ENCODE measurements at regions not wholly inside any gene's neighbourhood (a gene's known extent, or its start where the extent isn't known, plus 50 kb on each side); places are given as distances from the start of the nearest gene placed in this dataset.

- TF ChIP-seq CTCF (IDR thresholded peaks at IDR 0.05; ENCODE audit: insufficient read depth, low read depth, low read length, missing control alignments) = no peak
These were observed 109.2 kb upstream of the SLC7A1 start for GRCh38 chr13:29704648-29705047.

GRCh38 chr13:29703421-29703820 lies 107.9 kb upstream of the SLC7A1 start:
- TF ChIP-seq CTCF (IDR thresholded peaks at IDR 0.05; ENCODE audit: insufficient read depth, low read depth, low read length, missing control alignments) = no peak
- no peak for DNase-seq (ENCODE audit: low read depth)

More at GRCh38 chr13:29704648-29705047, 109.2 kb upstream of the SLC7A1 start:
- DNase-seq (ENCODE audit: low read depth) = no peak
- no peak overlapping the region for H3K4me3 ChIP-seq (ENCODE audit: low read depth, low read length)

DNA sequence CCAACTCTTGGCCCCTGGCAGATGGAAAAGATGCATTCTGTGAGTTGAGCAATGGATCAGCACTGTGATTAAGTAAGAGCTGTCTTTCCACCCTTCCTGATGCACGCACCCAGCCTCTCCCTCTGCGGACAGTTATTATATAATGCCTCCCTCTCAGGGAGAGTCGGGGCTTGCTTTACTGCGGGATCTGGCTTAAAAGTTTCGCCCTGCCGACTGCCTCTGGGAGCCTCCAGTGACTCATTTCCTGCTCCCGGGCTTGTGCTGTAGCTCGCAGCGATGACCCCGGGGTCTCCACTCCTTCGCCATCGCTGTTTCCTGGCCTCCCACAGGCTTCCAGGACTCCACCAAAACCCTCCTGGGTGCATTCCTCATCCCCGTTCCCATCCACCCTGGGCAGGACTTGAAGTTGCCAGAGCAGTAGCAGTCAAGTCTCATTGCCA lies 107.4 kb upstream of the SLC7A1 start:
- TF ChIP-seq CTCF (IDR thresholded peaks at IDR 0.05; ENCODE audit: insufficient read depth, low read depth, low read length, missing control alignments) = no peak
- H3K4me3 ChIP-seq (ENCODE audit: low read depth, low read length) = no peak overlapping the region

More at GRCh38 chr13:29703421-29703820, 107.9 kb upstream of the SLC7A1 start:
- no peak overlapping the region for H3K4me3 ChIP-seq (ENCODE audit: low read depth, low read length)

DNA sequence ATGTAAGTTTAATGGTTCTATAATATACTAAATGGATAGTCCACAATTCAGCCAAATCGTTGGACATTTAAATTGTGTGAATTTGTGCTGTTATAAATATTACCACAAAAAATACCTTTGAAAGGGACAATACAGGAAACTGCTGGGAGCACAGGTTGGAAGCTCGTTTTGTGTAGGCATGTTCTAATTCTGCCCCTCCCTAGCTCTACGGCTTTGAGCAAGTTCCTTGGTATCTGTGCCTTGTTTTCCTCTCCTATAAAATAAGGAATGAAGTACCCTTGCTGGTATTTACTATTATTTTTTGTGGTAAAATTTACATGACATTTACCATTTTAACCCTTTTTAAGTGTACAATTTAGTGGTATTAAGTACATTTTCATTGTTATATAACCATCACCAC lies 102.6 kb upstream of the SLC7A1 start:
- no peak for TF ChIP-seq CTCF (IDR thresholded peaks at IDR 0.05; ENCODE audit: insufficient read depth, low read depth, low read length, missing control alignments)
- no peak for DNase-seq (ENCODE audit: low read depth)
- H3K4me3 ChIP-seq (ENCODE audit: low read depth, low read length) = no peak overlapping the region

More for the DNA sequence above, 107.4 kb upstream of the SLC7A1 start:
- DNase-seq (ENCODE audit: low read depth) = no peak

GRCh38 chr13:29696606-29697005 lies 101.1 kb upstream of the SLC7A1 start:
- no peak overlapping the region for H3K4me3 ChIP-seq (ENCODE audit: low read depth, low read length)
- DNase-seq (ENCODE audit: low read depth) = no peak
- no peak for TF ChIP-seq CTCF (IDR thresholded peaks at IDR 0.05; ENCODE audit: insufficient read depth, low read depth, low read length, missing control alignments)

GRCh38 chr13:29693275-29693945 lies 97.9 kb upstream of the SLC7A1 start:
- no peak for TF ChIP-seq CTCF (IDR thresholded peaks at IDR 0.05; ENCODE audit: insufficient read depth, low read depth, low read length, missing control alignments)
- no peak for DNase-seq (ENCODE audit: low read depth)
- H3K4me3 ChIP-seq (ENCODE audit: low read depth, low read length) = no peak overlapping the region

- no peak for DNase-seq (ENCODE audit: low read depth)
- TF ChIP-seq CTCF (IDR thresholded peaks at IDR 0.05; ENCODE audit: insufficient read depth, low read depth, low read length, missing control alignments) = no peak
- H3K4me3 ChIP-seq (ENCODE audit: low read depth, low read length) = no peak overlapping the region
These were observed 94.1 kb upstream of the SLC7A1 start for GRCh38 chr13:29689548-29689947.

Data from GM12865 (cell line).